ENCODE measurements at regions not wholly inside any gene's neighbourhood (a gene's known extent, or its start where the extent isn't known, plus 50 kb on each side); places are given as distances from the start of the nearest gene placed in this dataset.

DNA sequence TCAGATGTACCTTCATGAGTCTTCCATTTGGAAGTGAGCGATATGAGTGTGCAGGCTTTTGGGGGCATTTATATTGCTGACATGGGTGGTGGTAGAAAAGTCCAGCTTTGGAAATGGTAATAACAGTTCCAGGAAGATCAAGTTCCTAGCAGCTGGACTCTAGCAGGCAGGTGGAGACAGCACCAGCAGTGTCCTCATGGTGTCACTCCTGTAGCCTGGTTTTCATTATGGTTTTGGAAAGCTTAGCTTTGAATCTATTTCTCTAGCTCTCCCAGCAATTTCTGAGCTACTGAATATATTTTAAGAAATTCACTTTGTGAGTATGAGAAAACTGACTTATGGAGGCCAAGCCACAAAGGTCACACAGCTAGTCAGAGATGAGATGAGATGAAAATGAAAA is 523.2 kb upstream of the HTR2A start:
- no peak for DNase-seq

DNA sequence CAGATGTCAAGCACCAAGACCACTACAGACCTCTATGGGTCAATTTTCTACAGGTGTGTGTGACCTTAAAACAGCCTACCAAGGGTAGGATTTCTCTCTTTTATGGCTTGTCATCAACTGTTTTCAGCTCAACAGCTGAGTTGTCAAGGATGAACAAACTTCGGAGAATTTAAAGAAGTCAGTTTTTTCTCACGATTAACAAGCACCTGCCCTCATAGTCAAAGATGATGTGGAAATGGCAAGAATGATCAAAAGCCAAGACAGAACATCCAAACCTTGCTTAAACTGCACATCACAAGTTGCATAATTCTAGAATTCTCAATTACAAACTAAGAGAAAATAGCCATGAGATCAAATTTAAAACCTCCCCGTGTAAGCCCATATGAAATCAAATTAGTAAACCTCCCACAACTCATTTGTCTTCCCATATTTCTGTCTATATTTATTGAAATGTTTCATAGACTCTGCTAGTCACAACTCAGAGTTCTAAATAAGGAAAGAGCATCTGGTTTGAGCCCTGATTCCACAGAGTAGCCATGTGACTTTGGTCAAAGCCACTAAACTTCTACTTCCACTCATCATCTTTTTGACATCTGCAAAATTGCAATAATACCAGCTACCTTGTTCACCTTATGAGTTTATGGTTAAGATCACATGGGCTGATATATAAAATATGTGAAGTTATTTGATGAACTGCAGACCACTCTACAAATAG is 521.5 kb upstream of the HTR2A start:
- no peak for DNase-seq

- DNase-seq = no peak
These were observed 520.6 kb upstream of the HTR2A start for GRCh38 chr13:47417485-47417884.

- no peak for DNase-seq
These were observed 518.2 kb upstream of the HTR2A start for GRCh38 chr13:47415048-47415447.

DNA sequence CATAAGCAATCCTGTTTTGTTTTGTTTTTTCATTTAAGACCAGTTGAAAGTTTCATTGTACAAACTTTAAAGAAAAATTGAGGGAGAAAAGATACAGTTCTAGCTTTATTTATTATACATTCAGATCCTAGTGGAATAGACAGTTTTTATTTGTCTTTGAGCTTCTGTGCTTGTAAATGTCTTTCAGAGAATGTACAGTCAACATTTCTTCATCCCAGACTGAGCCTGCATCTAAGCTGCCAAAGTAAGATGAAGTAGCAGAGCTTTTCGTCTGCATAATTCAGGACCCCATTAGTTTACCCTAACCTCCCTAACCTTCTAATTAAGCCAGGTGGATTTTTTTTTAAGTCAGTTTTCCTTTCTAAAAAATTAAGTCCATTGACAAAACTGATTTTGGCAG is 516.7 kb upstream of the HTR2A start:
- no peak for DNase-seq

DNA sequence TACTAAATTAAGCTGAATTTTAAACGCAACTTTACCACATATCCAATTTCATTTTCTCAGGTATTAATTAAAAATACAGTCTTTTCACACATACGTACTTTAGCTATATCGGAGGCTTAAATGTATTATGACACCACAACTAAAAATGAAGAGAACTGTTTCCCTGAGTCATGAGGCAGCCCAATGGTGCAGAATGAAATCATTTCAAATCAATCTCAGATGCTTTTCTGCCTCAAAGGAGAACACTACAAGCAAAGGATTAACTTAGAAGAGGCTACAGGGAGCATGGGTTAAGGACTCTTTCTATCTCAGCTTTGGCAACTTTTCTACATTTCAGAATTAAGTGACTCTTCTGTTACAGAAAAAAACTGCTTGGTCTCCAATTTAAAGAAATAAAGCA is 516.3 kb upstream of the HTR2A start:
- DNase-seq = peak; percentile 27

- DNase-seq = no peak
These were observed 512.9 kb upstream of the HTR2A start for GRCh38 chr13:47409778-47410177.

DNA sequence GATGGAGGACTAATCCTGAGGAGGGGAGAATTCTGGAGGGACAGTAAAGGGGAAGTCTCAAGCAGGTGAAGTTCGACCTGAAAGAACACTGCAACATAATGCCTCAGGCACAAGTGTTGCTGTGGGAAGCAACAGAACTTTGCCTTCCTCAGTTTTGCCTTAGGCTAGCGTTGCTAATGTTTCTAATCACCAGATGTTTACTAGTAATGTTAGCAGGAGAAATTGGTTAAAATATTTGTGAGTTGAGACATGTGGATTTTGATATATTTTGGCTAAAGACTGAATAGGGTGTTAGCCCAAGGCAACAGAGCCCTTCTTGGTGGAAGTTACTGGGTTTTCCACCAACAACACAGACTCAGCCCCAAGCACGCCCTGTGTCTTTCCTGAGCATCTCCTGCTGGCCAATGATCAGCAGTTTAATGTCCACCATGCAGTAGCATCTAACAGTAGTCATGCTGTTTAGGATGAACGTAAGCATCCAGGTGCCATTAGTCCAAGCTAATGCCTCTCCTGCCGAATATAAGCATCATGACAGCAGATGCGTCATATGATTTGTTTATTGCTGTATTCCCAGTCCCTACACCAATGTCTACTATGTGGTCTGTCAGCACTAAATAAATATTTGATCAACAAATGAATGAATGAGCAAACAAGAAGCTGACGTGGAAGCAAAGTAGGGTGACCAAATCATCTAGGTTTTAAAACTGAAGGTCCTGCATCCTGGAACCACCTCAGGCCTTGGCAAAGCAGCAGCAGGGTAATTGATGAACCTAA is 511.9 kb upstream of the HTR2A start:
- DNase-seq = no peak

GRCh38 chr13:47407808-47408207 is 511.0 kb upstream of the HTR2A start:
- DNase-seq = no peak

- DNase-seq = no peak
These were observed 502.7 kb upstream of the HTR2A start for GRCh38 chr13:47399599-47399998.

- no peak for DNase-seq
These were observed 500.9 kb upstream of the HTR2A start for GRCh38 chr13:47397739-47398138.

DNA sequence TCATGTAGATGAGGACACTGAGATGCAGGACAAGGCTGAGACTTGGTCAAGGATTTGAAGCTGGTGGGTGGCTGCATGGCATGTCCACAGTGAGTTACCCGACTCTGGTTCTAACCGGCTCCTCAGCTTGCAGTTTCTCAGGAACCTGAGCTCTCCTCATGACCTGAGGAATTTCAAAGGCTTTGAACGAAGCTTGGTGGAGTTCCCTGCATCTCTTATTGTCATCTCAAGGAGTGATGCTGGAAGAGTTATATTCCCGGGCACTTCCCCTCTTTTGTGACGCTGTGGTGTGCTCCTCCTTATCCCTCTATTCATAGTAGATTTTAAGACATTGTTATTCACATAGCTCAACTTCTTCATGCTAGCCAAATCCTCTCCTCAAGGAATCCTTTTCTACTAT is 500.1 kb upstream of the HTR2A start:
- no peak for DNase-seq

DNA sequence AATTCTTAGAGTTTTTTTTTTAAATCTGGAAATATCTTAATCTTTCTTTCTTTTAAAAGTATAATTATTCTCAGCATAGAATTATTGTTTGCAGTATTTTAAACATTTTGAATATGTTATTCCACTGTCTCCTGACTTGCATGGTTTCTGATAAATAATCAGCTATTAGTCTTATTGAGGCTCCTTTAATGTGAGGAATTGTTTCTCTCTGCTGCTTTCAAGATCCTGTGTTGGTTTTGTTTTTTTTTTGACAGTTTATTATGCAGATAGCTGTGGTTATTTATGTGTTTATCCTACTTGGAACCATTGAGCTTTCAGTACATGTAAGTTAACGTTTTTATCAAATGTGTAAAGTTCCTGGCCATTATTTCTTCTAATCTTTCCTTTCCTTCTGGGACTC is 477.9 kb upstream of the HTR2A start:
- DNase-seq = no peak

DNA sequence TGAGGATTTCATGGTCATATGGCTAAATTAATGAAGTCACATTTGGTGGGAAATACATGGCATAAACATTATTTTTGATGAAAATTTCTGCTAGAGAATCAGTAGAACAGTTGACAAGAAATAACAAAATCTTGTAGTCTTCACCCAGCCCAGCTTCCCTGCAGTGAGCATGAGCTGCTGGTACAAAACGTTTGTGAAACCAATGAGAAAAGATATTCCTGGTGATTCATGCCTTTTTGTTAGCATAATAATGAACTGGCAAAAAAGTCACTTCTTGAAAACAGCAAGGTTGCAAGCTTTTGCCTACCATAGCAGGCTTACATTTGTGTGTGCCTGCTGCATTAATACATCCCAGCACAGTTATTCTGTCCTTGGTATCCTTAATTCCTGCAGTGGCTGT is 475.9 kb upstream of the HTR2A start:
- DNase-seq = no peak

GRCh38 chr13:47351798-47352197 is 454.9 kb upstream of the HTR2A start:
- DNase-seq = no peak

DNA sequence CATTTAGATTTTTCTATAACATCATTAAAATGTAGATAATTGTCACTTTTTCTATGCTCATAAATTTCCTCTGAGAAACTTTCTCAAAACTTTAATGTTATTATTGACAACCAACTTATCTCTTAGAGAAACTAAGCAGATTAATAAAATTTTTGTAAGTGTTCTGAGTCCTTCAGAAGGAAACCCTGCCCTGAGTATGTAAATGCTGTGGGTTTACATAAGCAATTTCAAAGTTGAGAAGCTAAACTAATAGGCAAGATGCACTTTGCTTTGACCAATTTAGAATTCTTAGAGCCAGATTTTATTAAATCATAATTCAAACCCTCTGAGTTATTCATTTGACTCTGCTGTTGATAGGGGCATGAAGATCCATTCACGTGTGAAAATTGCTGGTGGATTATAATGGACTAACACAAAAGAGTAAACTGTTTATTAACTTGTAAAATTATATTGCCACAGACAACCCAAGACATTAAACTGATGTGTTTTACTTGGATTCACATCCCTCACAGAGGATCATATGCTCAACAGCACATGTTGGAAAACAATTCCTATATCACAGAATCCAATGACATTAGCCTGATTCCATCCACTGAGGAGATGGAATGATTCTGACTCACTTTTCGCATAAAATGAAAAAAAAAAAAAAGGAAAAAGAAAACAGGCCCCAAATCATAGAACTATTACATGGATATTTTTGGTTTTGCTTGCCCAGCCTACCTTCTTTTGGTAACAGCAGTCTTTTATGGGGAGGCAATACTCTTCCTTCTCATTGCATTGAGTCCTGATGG is 453.7 kb upstream of the HTR2A start:
- DNase-seq = no peak

DNA sequence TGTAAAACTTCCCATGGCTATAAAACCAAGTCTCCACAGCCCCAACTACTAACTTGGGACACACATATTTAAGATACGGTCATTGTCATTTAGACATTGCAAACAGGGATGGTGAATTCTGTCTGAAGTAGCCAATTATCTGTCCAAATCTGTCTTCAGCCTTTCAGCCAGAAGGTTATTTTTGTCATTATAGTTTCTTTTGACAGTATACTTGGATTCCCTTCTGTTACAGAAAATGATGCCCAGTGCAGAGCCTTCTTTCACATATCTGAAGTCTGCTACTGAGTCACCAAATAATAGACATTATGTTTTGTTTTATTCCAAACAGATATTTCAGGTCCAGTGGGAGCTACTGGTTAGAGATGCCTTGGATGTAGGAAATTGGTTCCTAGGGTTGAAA is 452.4 kb upstream of the HTR2A start:
- no peak for DNase-seq

DNA sequence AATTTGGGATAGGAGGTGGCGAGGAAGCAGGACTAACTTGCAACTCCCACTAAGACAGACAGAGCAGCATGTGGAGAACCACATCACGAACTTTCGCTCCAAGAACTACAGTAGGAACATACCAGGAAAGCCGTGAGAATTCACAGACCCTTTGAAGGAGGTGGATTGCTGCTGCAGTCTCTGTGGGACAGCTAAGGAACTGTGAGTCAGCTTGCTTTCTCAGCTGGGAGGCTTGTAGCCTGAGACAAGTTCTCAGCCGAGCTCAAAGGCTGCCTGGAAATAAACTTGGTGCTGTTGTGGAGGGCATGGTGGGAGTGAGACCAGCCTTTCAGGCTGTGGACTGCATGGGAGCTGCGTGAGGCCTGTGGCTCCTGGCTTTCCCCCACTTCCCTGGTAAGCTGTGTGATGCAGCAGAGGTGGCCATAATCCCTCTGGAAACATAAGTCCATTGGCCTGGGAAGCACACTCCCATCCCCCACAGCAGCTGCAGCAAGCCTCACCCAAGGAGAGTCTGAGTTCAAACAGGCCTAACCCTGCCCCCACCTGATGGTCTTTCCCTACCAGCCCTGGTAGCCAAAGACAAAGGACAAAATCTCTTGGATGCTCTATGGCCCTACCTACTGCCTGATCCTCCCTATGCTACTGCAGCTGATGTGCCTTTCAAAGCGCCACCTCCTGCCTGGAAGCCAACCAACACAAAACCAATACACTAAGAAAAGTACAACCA is 441.1 kb upstream of the HTR2A start:
- no peak for DNase-seq

DNA sequence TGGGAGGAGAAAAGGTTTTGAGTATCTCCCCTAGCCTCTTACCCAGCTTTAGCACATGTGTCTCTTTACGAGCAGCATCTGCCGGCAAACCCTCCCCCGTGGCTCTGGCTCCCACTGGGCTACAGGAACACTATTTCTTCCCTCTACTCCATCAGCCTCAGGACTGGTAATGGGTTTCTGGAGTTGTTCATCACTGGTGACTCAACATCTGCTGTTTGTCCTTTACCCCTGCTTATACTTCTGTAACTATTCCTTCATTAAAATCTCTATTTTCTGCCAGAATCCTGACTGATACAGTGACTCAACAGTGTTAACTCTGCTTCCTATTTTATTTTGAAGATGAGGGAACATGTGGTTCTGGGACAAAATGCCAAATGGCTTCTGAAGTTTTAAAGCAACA is 437.3 kb upstream of the HTR2A start:
- no peak for DNase-seq

- no peak for DNase-seq
These were observed 435.3 kb upstream of the HTR2A start for GRCh38 chr13:47332149-47332548.

GRCh38 chr13:47330031-47330430 is 433.2 kb upstream of the HTR2A start:
- no peak for DNase-seq

DNA sequence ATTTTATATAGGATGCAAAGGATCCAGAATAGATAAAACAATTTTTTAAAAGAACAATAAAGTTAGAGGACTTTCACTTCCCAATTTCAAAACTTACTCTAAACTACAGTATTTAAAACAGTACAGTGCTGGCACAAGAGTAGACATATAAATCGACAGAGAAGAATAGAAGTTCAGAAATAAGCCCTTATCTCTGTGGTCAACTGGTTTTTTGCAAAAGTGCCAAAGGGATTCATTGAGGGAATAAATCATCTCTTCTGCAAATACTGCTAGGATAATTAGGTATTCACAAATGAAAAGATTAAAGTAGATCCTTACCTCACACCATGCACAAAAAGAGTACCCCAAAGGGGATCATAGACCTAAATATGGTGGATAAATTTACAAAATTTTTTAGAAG is 431.0 kb upstream of the HTR2A start:
- DNase-seq = no peak

DNA sequence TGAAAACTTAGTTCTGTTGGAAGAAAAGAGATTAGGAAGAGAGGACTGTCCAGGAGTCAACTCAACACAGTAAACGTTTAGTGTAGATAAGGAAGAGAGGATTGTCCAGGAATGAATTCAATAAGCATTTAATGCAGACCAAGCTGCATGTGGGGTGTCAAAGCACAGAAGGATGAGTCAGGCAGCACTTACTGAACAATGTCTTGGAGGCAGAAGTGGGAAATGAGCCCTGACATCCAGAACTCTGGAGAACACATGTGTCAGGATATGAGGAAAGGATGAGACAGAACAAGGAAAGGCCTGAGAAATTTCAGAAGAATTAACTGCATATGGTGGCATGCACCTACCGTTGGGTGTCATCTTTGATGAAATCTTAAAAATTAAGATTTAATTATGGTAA is 429.2 kb upstream of the HTR2A start:
- DNase-seq = no peak

Measured in retina (tissue), 1 donor.